HepG2 (cell line): ENCODE measurements at regions not wholly inside any gene's neighbourhood (a gene's known extent, or its start where the extent isn't known, plus 50 kb on each side); places are given as distances from the start of the nearest gene placed in this dataset.

Source experiments
- ATF1 ChIP-seq: IDR thresholded peaks from 2 replicates; pipeline ENCODE4 v1.6.1; 2016; ENCODE audit warnings: mild to moderate bottlenecking, control low read depth
- CREB1 ChIP-seq, 2 experiments: fragments of 450-650 bp in 1 of 2; IDR thresholded peaks; 2 replicates each; pipeline ENCODE4 v1.6.1; 2016 to 2017; ENCODE audit warnings: control low read depth in 1 of 2, mild to moderate bottlenecking in 1 of 2, missing compliant biosample characterization in 1 of 2, missing genetic modification characterization in 1 of 2
- FOXJ3 ChIP-seq: sonication (generic); formaldehyde crosslinking; IDR thresholded peaks from 2 replicates; pipeline ENCODE4 v1.4.0; 2020; ENCODE audit warnings: missing genetic modification reagents, mild to moderate bottlenecking, borderline replicate concordance
- GATA4 ChIP-seq: sonication (generic); IDR thresholded peaks from 2 replicates; pipeline ENCODE4 v1.6.1; 2016; ENCODE audit warnings: antibody characterized with exemption, low read depth, borderline replicate concordance
- HIC2 ChIP-seq: sonication (generic); formaldehyde crosslinking; IDR thresholded peaks from 2 replicates; pipeline ENCODE4 v1.9.0; 2022; ENCODE audit warnings: low read depth, missing genetic modification reagents
- HMG20B ChIP-seq: conservative IDR thresholded peaks from 2 replicates; pipeline ENCODE4 v1.6.1; 2016; ENCODE audit warnings: missing genetic modification reagents, missing compliant biosample characterization
- MEIS2 ChIP-seq: sonication (generic); formaldehyde crosslinking; IDR thresholded peaks from 2 replicates; pipeline ENCODE4 v1.9.0; 2021; ENCODE audit warnings: mild to moderate bottlenecking, missing genetic modification reagents
- NPAS2 ChIP-seq: sonication (generic); formaldehyde crosslinking; IDR thresholded peaks from 2 replicates; pipeline ENCODE4 v1.8.0; 2022; ENCODE audit warnings: mild to moderate bottlenecking, missing genetic modification reagents, borderline replicate concordance
- ZBTB43 ChIP-seq: sonication (generic); formaldehyde crosslinking; conservative IDR thresholded peaks from 2 replicates; pipeline ENCODE4 v1.4.0; 2020; ENCODE audit warnings: missing genetic modification reagents
- ZNF142 ChIP-seq: sonication (generic); formaldehyde crosslinking; IDR thresholded peaks from 2 replicates; pipeline ENCODE4 v1.4.0; 2020; ENCODE audit warnings: missing genetic modification reagents
- ZNF33B ChIP-seq: sonication (generic); formaldehyde crosslinking; IDR thresholded peaks from 2 replicates; pipeline ENCODE4 v1.5.1; 2020; ENCODE audit warnings: mild to moderate bottlenecking, missing genetic modification reagents
- ZNF747 ChIP-seq: sonication (generic); formaldehyde crosslinking; IDR thresholded peaks from 2 replicates; pipeline ENCODE4 v1.8.1; 2023; ENCODE audit warnings: missing genetic modification reagents, mild to moderate bottlenecking, borderline replicate concordance
- ZNF768 ChIP-seq: sonication (generic); formaldehyde crosslinking; IDR thresholded peaks from 2 replicates; pipeline ENCODE4 v1.4.0; 2020; ENCODE audit warnings: missing genetic modification reagents
- ZNF772 ChIP-seq: sonication (generic); formaldehyde crosslinking; IDR thresholded peaks from 2 replicates; pipeline ENCODE4 v1.5.0; 2020; ENCODE audit warnings: mild to moderate bottlenecking, missing genetic modification reagents
- TF ChIP-seq, protein P1 (sequence below): sonication (generic); formaldehyde crosslinking; IDR thresholded peaks from 2 replicates; pipeline ENCODE4 v1.4.0; 2020; ENCODE audit warnings: missing genetic modification reagents, mild to moderate bottlenecking, borderline replicate concordance
- TF ChIP-seq, protein P2 (sequence below), 2 experiments: sonication (generic) in 1 of 2; formaldehyde crosslinking in 1 of 2; IDR thresholded peaks; 2 replicates each; pipeline versions ENCODE4 v1.5.1 to v1.6.1; 2011 to 2020; ENCODE audit warnings: borderline replicate concordance in 1 of 2, low read depth in 1 of 2, low read length in 1 of 2, mild to moderate bottlenecking in 1 of 2, missing genetic modification reagents in 1 of 2, moderate library complexity in 1 of 2

GRCh38 chr4:157803845-157804521, 368.8 kb downstream of the GASK1B start (continued):
- no peak for TF ChIP-seq HIC2 (CRISPR knock-in tag)
- TF ChIP-seq MEIS2, result no peak
- no peak for TF ChIP-seq HMG20B
- TF ChIP-seq ZNF772 (CRISPR knock-in tag), result no peak
- no peak for TF ChIP-seq ZNF142 (CRISPR knock-in tag)
- TF ChIP-seq GATA4, result peak; percentile 28; the same call in 1 of the 2 replicates
- peak; percentile 64; the same call in 1 of the 2 replicates for TF ChIP-seq FOXJ3 (CRISPR knock-in tag)
- TF ChIP-seq, protein P1, sequence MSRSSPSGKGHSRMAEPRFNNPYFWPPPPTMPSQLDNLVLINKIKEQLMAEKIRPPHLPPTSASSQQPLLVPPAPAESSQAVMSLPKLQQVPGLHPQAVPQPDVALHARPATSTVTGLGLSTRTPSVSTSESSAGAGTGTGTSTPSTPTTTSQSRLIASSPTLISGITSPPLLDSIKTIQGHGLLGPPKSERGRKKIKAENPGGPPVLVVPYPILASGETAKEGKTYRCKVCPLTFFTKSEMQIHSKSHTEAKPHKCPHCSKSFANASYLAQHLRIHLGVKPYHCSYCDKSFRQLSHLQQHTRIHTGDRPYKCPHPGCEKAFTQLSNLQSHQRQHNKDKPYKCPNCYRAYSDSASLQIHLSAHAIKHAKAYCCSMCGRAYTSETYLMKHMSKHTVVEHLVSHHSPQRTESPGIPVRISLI (CRISPR knock-in tag), result no peak
- TF ChIP-seq ZNF33B, result no peak
- TF ChIP-seq ZNF747 (CRISPR knock-in tag), result no peak
- no peak for TF ChIP-seq ZNF768
- TF ChIP-seq, protein P2, sequence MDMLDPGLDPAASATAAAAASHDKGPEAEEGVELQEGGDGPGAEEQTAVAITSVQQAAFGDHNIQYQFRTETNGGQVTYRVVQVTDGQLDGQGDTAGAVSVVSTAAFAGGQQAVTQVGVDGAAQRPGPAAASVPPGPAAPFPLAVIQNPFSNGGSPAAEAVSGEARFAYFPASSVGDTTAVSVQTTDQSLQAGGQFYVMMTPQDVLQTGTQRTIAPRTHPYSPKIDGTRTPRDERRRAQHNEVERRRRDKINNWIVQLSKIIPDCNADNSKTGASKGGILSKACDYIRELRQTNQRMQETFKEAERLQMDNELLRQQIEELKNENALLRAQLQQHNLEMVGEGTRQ (IDR thresholded peaks at IDR 0.05; ENCODE audit: low read depth, low read length), result no peak
- TF ChIP-seq, protein P2 (CRISPR knock-in tag; IDR thresholded peaks at IDR 0.05; ENCODE audit: borderline replicate concordance), result no peak
- no peak for TF ChIP-seq ATF1
- no peak for TF ChIP-seq NPAS2 (CRISPR knock-in tag)
- no peak for TF ChIP-seq ZBTB43 (CRISPR knock-in tag)
- TF ChIP-seq CREB1 (IDR thresholded peaks at IDR 0.05), result no peak
- no peak for TF ChIP-seq CREB1 (CRISPR knock-in tag; IDR thresholded peaks at IDR 0.05)
